Putamen (tissue), 1 donor: ENCODE measurements at regions not wholly inside any gene's neighbourhood (a gene's known extent, or its start where the extent isn't known, plus 50 kb on each side); places are given as distances from the start of the nearest gene placed in this dataset.
"Not testable (repeated sequence)": the region's sequence is repeated elsewhere in the genome, so short reads cannot be mapped to it uniquely, and the experiment has no call there.

Experiments
- DNase-seq: peaks from one replicate; pipeline ENCODE4 v3.0.0-alpha.2; 2016; ENCODE audit warnings: low spot score

- DNase-seq: no peak
Observed at GRCh38 chr19:31037286-31037980, 311.8 kb downstream of the TSHZ3 start.

DNA sequence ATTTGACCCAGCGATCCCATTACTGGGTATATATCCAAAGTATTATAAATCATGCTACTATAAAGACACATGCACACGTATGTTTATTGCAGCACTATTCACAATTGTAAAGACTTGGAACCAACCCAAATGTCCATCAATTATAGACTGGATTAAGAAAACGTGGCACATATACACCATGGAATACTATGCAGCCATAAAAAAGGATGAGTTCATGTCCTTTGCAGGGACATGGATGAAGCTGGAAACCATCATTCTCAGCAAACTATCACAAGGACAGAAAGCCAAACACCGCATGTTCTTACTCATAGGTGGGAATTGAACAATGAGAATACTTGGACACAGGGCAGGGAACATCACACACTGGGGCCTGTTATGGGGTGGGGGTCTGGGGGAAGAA, 317.8 kb downstream of the TSHZ3 start:
- DNase-seq: not testable (repeated sequence)

DNA sequence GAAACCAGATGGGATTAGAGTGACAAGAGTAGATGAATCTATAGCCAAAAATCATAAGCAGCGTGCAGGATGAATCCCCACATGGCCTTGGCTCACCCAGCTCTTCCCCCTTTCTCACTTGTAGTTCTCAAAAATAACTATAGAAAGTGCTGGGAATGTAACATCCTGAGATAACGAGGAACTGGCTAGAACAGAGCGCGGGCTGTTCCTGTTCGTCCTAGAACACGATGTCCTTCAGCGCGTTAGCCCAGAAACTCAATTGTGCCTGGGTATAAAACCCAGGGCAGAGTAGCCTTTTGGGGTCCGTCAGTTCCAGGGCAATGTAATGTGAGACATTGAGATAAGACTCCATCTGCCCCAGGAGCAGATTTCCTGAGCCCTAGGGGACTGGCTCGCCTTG, 326.2 kb downstream of the TSHZ3 start:
- DNase-seq: no peak

GRCh38 chr19:31018936-31019335, 330.3 kb downstream of the TSHZ3 start:
- no peak for DNase-seq

DNA sequence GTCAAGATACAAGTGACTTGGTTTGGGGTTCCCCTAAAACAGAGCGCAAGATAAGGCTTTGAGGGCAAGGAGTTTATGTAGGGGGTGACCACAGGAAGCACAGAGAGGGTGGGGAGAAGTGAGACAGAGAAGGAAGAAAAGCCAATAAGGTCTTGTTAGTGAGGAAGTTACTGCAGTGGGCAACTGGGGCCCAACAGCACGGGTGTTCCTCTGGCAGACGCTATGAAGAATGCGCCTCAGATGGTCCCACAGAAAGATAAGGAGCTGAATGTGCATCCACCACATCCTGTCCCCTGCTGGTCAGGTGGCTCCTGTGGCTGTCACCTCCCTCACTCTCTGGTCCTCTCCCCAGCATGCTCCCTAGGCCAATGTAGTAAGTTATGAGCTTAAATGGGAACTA, 333.5 kb downstream of the TSHZ3 start:
- no peak for DNase-seq

DNA sequence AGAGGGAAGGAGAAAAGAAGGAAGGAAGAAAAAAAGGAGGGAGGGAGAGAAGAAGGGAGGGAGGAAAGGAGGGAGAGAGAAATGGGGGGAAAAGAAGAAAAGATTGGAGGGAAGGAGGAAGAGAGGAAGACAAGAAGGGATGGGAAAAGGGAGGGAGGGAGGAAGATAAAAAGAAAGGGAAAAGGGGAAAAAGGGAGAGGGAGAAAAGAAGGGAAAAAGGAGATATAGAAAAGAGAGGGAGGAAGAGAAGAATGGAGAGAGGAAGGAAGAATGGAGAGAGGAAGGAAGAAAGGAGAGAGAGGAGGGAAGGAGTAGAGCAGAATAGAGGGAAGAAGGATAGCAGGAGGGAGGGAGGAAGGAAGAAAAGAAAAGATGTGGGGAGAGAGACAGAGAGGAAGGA, 334.6 kb downstream of the TSHZ3 start:
- no peak for DNase-seq

GRCh38 chr19:31013384-31014020, 335.7 kb downstream of the TSHZ3 start:
- DNase-seq: no peak

DNA sequence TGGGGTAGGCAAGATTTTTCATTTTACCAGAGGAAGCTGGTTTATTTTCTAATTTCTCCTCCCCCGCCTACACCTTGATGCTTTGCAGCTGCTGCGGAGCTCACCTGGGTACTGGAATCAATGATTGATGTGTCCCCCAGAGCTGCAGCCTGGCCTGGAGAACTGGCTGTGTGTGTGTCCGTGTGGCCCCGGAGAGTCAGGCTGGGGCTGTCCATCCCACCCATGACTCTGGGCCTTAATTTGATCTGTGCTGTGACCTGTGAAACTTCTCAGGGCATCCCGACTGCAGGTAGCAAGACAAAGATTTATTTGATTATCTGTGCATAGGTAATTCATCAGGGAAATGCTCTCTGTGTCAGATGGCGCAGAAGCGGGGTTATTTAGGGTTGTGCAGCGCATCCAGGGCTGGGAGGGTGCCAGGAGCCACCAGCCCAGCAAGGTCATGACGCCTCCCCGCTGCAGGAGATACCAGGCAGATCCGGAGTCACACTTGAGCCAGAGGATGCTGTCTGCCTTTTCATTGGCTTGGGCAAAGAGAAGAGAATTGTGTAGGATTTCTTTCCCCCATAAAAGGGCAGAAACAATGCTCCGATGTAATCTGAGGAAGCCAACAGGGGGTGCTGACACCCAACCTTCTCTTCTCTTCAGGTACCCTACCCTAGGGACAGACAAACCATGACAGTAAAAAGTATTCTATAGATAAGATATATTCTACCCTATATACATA, 346.6 kb downstream of the TSHZ3 start:
- DNase-seq: no peak

GRCh38 chr19:31001991-31002390, 347.2 kb downstream of the TSHZ3 start:
- DNase-seq: no peak

GRCh38 chr19:31000913-31001312, 348.3 kb downstream of the TSHZ3 start:
- no peak for DNase-seq

DNA sequence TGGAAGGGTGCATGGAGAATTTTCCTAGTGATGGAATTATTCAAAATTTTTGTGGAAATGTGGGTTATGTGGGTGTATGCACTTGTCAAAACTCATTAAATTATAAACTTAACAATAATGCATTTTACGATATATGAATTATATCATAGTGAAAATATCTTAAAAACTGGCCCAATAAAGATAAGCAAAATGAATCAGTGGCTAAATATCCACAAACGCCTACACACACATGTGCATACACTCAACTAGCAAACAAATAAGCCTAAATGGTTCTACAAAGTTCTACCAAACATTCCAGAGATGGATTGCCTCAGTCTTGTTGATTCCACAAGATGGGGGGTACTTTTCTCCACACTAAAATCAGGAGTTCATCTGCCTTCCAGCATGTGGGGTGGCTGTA, 349.5 kb downstream of the TSHZ3 start:
- no peak for DNase-seq

DNA sequence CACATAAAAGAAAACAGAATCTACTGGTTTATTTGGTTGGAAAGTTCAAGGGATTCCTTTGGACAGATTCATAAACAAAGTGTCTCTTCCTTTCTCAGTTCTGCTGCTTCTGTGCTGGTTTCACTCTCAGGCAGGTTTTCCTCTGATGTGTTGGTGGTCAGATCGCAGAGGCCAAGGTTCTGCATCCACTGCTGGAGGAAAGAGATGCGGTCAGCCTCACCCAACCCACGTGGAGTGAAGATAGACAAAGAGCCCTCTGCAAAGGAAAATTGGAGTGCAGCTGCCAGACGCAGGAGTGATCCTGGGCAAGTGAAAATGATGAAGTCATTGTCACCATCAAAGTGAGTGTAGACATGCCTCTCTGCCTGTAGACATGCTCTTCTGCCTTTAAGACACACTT, 352.0 kb downstream of the TSHZ3 start:
- no peak for DNase-seq

- no peak for DNase-seq
Observed at GRCh38 chr19:30978639-30979038, 370.6 kb downstream of the TSHZ3 start.

DNA sequence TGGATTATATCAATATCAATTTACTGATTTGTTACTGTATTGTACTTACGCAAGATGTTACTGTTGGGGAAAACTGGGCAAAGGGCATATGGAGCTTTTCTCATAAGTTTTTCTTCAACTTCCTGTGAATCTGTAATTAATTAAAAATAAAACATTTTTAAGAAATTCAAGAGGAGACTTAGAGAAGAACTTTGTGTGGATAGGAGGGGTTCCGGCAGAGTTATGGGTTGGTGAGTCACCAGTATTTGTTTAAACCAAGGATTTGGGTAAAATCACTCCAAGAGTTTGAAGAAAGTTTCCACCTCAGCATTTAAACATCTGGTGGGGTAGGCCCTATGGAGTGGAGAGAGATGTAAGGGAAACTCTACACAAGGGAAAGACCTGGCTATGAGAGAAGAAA, 379.6 kb downstream of the TSHZ3 start:
- DNase-seq: no peak

DNA sequence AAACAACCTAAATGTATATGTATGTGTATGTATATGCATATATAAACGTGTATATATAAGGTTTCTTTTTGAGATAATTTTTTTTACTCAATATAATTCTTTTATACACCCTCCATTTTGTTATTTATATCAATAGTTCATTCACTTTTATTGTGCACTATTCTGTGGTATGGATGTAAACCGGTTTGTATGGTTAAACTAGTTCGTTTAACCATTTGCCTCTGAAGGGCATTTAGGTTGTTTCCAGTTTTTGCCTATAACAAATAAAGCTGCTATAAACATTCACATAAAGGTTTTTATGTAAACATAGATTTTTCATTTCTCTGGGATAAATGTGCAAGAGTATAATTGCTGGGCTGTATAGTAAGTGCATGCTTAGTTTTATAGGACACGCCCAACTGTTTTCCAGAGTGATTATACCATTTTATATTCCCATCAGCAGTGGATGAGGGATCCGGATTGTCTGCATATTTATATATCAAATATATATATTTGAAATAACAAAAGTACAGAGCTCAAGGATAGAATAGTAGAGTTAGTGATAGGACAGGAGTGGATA, 380.3 kb downstream of the TSHZ3 start:
- no peak for DNase-seq

- DNase-seq: no peak
Observed at GRCh38 chr19:30968210-30968609, 381.0 kb downstream of the TSHZ3 start.

DNA sequence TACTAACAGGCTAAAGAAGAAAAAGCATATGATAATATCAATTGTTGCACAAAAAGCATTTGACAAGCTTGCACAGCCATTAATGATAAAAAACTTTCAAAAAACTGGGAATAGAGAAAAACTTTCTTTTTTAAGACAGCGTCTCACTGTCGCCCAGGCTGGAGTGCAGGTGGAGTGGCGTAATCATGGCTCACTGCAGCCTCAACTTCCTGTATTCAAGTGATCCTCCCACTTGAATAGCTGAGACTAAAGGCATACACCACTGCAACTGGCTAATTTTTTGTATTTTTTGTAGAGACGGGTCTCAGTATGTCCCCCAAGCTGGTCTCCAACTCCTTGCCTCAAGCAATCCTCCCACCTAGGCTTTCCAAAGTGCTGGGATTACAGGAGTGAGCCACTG, 382.8 kb downstream of the TSHZ3 start:
- DNase-seq: no peak

DNA sequence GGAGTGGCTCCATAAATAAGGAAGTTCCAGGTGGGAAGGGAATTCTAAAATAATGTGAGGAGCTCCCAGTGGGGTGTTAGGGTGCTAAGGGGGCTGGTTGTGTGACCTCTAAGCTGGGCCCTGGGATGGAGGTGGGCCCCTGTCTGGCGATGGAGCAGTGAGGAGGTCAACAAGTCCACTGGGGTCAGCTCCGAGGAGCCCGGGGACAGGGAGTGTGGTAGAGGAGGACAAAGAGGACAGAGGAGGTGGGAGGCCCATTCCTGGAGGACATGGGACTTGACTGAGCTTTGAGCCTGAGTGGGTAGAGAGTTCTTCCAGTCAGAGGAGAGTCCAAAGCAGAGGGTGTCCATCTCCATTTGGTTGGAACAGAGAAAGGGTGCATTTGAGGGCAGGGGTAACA, 390.2 kb downstream of the TSHZ3 start:
- no peak for DNase-seq

DNA sequence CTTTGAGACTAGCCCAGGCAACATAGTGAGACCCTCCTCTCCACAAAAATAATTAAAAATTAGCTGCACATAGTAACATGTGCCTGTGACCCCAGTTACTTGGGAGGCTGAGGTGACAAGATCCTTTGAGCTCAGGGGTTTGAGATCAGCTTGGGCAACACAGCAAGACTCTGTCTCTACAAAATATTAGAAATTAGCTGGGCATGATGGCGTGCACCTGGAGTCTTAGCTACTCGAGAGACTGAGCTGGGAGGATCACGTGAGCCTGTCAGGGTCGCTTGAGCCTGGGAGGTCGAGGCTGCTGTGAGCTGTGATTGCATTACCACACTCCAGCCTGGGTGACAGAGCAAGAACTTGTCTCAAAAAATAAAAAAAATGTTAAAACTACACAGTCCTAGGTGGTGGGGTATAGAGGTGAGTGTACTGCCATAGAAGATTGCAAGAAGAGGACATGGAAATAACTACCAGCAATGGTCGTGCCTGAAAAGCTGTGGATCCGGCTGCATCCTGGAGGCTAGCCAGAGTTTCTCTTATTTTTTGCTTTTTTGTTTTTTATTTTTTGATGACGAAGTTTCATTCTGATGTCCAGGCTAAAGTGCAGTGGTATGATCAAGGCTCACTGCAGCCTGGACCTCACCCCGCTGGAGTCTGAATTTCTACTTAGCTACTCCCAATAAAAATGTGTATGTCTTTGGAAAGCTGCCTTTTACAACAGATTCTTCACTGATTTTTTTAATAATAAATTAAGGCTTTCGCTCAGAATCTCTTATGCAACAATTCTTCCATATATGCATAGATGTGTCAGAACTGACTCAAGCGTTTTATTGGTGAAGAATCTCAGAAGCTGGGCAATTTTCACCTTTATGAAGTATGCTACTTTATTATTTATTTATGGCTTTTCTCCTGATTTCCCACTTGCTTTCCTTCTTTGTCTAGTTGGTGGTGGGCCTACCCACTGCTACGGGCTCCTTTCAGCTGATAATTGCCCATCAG, 393.8 kb downstream of the TSHZ3 start:
- DNase-seq: no peak

- not testable (repeated sequence) for DNase-seq
Observed at GRCh38 chr19:30944276-30944932, 404.8 kb downstream of the TSHZ3 start.
